HCT116 (cell line): ENCODE measurements at regions not wholly inside any gene's neighbourhood (a gene's known extent, or its start where the extent isn't known, plus 50 kb on each side); places are given as distances from the start of the nearest gene placed in this dataset.

Experiments
- CBX3 ChIP-seq: IDR thresholded peaks from 2 replicates; pipeline ENCODE4 v1.6.1; 2012; ENCODE audit warnings: low read depth
- ELF1 ChIP-seq: IDR thresholded peaks from 2 replicates; pipeline ENCODE4 v1.6.1; 2012; ENCODE audit warnings: low read depth, borderline replicate concordance
- JUND ChIP-seq: IDR thresholded peaks from 2 replicates; pipeline ENCODE4 v1.6.1; 2012
- POLR2AphosphoS5 ChIP-seq: IDR thresholded peaks from 2 replicates; pipeline ENCODE4 v1.6.1; 2011; ENCODE audit warnings: mild to moderate bottlenecking, low read depth, low read length, moderate library complexity
- RAD21 ChIP-seq: IDR thresholded peaks from 2 replicates; pipeline ENCODE4 v1.6.1; 2012; ENCODE audit warnings: low read depth, mild to moderate bottlenecking
- SIN3A ChIP-seq: IDR thresholded peaks from 2 replicates; pipeline ENCODE4 v1.6.1; 2012; ENCODE audit warnings: low read depth
- ZNF274 ChIP-seq: fragments of 200-500 bp; sonication (Bioruptor generic); IDR thresholded peaks from 2 replicates; pipeline ENCODE4 v1.6.1; 2014; ENCODE audit warnings: mild to moderate bottlenecking, low read depth, low read length, inconsistent platforms
- TF ChIP-seq, protein P1 (sequence below): IDR thresholded peaks from 2 replicates; pipeline ENCODE4 v1.6.1; 2012; ENCODE audit warnings: low read depth
- TF ChIP-seq, protein P2 (sequence below), 3 experiments: fragments of 200-600 bp in 1 of 3; sonication (generic) in 1 of 3; IDR thresholded peaks in 2 of 3; conservative IDR thresholded peaks in 1 of 3; 2 replicates each; pipeline ENCODE4 v1.5.1; 2012 to 2017; ENCODE audit warnings: low read depth in 2 of 3, low read length in 2 of 3, antibody characterized with exemption in 1 of 3, borderline replicate concordance in 1 of 3, control low read depth in 1 of 3, mild to moderate bottlenecking in 1 of 3, mixed read lengths in 1 of 3, mixed run types in 1 of 3, moderate library complexity in 1 of 3; ENCODE audit not compliant: insufficient read depth in 1 of 3

- TF ChIP-seq, protein P1, sequence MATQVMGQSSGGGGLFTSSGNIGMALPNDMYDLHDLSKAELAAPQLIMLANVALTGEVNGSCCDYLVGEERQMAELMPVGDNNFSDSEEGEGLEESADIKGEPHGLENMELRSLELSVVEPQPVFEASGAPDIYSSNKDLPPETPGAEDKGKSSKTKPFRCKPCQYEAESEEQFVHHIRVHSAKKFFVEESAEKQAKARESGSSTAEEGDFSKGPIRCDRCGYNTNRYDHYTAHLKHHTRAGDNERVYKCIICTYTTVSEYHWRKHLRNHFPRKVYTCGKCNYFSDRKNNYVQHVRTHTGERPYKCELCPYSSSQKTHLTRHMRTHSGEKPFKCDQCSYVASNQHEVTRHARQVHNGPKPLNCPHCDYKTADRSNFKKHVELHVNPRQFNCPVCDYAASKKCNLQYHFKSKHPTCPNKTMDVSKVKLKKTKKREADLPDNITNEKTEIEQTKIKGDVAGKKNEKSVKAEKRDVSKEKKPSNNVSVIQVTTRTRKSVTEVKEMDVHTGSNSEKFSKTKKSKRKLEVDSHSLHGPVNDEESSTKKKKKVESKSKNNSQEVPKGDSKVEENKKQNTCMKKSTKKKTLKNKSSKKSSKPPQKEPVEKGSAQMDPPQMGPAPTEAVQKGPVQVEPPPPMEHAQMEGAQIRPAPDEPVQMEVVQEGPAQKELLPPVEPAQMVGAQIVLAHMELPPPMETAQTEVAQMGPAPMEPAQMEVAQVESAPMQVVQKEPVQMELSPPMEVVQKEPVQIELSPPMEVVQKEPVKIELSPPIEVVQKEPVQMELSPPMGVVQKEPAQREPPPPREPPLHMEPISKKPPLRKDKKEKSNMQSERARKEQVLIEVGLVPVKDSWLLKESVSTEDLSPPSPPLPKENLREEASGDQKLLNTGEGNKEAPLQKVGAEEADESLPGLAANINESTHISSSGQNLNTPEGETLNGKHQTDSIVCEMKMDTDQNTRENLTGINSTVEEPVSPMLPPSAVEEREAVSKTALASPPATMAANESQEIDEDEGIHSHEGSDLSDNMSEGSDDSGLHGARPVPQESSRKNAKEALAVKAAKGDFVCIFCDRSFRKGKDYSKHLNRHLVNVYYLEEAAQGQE, result no peak
- TF ChIP-seq SIN3A (no peak), RAD21 (peak; percentile 57), POLR2AphosphoS5 (no peak), ELF1 (no peak), ZNF274 (no peak), CBX3 (peak; percentile 41; the same call in 1 of the 2 replicates), JUND (no peak)
- TF ChIP-seq, protein P2, sequence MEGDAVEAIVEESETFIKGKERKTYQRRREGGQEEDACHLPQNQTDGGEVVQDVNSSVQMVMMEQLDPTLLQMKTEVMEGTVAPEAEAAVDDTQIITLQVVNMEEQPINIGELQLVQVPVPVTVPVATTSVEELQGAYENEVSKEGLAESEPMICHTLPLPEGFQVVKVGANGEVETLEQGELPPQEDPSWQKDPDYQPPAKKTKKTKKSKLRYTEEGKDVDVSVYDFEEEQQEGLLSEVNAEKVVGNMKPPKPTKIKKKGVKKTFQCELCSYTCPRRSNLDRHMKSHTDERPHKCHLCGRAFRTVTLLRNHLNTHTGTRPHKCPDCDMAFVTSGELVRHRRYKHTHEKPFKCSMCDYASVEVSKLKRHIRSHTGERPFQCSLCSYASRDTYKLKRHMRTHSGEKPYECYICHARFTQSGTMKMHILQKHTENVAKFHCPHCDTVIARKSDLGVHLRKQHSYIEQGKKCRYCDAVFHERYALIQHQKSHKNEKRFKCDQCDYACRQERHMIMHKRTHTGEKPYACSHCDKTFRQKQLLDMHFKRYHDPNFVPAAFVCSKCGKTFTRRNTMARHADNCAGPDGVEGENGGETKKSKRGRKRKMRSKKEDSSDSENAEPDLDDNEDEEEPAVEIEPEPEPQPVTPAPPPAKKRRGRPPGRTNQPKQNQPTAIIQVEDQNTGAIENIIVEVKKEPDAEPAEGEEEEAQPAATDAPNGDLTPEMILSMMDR (IDR thresholded peaks at IDR 0.05 in 2 of 3, conservative IDR thresholded peaks at IDR 0.05 in 1 of 3; ENCODE audit: borderline replicate concordance in 1 of 3, insufficient read depth in 1 of 3, low read depth in 2 of 3, low read length in 2 of 3), result peak; percentile 35 to 75 (median 70); a peak in 5 of 6 replicates
These were observed 94.4 kb upstream of the STEAP4 start (continued) for GRCh38 chr7:88401009-88401623.
